ENCODE measurements at regions not wholly inside any gene's neighbourhood (a gene's known extent, or its start where the extent isn't known, plus 50 kb on each side); places are given as distances from the start of the nearest gene placed in this dataset.

GRCh38 chr9:104247899-104248460 lies 153.9 kb downstream of the SMC2 start:
- no peak for DNase-seq
- Histone ChIP-seq H3K27me3 (no peaks in the 10 kb centered on the region), H3K9me3 (no peaks in the 10 kb centered on the region), H3K9ac (ENCODE audit: low read depth in 2 of 2, low read length in 2 of 2) (no peak overlapping the region), H3K36me3 (no peaks in the 10 kb centered on the region), H3K27ac (no peak overlapping the region), H3K4me1 (no peaks in the 10 kb centered on the region), H3K4me3 (no peak overlapping the region)
- TF ChIP-seq CTCF (IDR thresholded peaks at IDR 0.05), result no peak
- intact Hi-C loops (cut with DNase I), result no loop called here

- TF ChIP-seq CTCF (IDR thresholded peaks at IDR 0.05), result no peak
- intact Hi-C loops (cut with DNase I), result no loop called here
- DNase-seq, result no peak
- Histone ChIP-seq H3K27me3 (no peaks in the 10 kb centered on the region), H3K9me3 (no peaks in the 10 kb centered on the region), H3K36me3 (no peaks in the 10 kb centered on the region), H3K9ac (ENCODE audit: low read depth in 2 of 2, low read length in 2 of 2) (no peak overlapping the region), H3K4me3 (no peak overlapping the region), H3K4me1 (no peaks in the 10 kb centered on the region), H3K27ac (no peak overlapping the region)
Measured at GRCh38 chr9:104256031-104256695, 162.1 kb downstream of the SMC2 start.

GRCh38 chr9:104256696-104257062 lies 162.6 kb downstream of the SMC2 start:
- TF ChIP-seq CTCF (IDR thresholded peaks at IDR 0.05), result no peak

GRCh38 chr9:104258296-104259011 lies 164.3 kb downstream of the SMC2 start:
- TF ChIP-seq CTCF (IDR thresholded peaks at IDR 0.05), result no peak
- DNase-seq, result no peak
- H3K27me3 ChIP-seq, result no peaks in the 10 kb centered on the region
- intact Hi-C loops (cut with DNase I), result no loop called here
- no peaks in the 10 kb centered on the region for H3K9me3 ChIP-seq
- H3K36me3 ChIP-seq, result no peaks in the 10 kb centered on the region
- no peaks in the 10 kb centered on the region for H3K4me1 ChIP-seq
- H3K27ac ChIP-seq, result no peak overlapping the region
- no peak overlapping the region for H3K4me3 ChIP-seq
- no peak overlapping the region for H3K9ac ChIP-seq (ENCODE audit: low read depth in 2 of 2, low read length in 2 of 2)

More at GRCh38 chr9:104256696-104257062, 162.6 kb downstream of the SMC2 start:
- Histone ChIP-seq H3K9ac (ENCODE audit: low read depth in 2 of 2, low read length in 2 of 2) (no peak overlapping the region), H3K4me3 (no peak overlapping the region), H3K27me3 (no peaks in the 10 kb centered on the region), H3K9me3 (no peaks in the 10 kb centered on the region), H3K27ac (no peak overlapping the region), H3K4me1 (no peaks in the 10 kb centered on the region), H3K36me3 (no peaks in the 10 kb centered on the region)
- no peak for DNase-seq
- intact Hi-C loops (cut with DNase I), result no loop called here

- no peak for TF ChIP-seq CTCF (IDR thresholded peaks at IDR 0.05)
- Histone ChIP-seq H3K4me3 (no peak overlapping the region), H3K27ac (no peak overlapping the region), H3K27me3 (no peaks in the 10 kb centered on the region), H3K36me3 (no peaks in the 10 kb centered on the region), H3K9me3 (no peaks in the 10 kb centered on the region), H3K9ac (ENCODE audit: low read depth in 2 of 2, low read length in 2 of 2) (no peak overlapping the region), H3K4me1 (no peaks in the 10 kb centered on the region)
- DNase-seq, result no peak
- intact Hi-C loops (cut with DNase I), result no loop called here
Measured at GRCh38 chr9:104260004-104260403, 165.9 kb downstream of the SMC2 start.

Data from colonic mucosa (tissue), 4 donors.